Kidney (tissue), 13 donors: ENCODE measurements at regions not wholly inside any gene's neighbourhood (a gene's known extent, or its start where the extent isn't known, plus 50 kb on each side); places are given as distances from the start of the nearest gene placed in this dataset.

Experiments used
- DNase-seq, 5 donors: peaks; one replicate each; pipeline ENCODE4 v3.0.0-alpha.2; 2013 to 2020
- FAIRE-seq: peaks from 2 replicates; lab custom pipeline; 2012; peaks lifted over from hg19 to GRCh38; lab: Jason Lieb, UNC
- H3K27ac ChIP-seq, 2 donors: one replicate each; pipeline ENCODE4 v1.7.0; 2013; ENCODE audit warnings: low read depth in 2 of 2, low read length in 2 of 2, inconsistent platforms in 1 of 2
- H3K27me3 ChIP-seq: one replicate; pipeline ENCODE4 v1.7.1; 2013; ENCODE audit warnings: low read length, inconsistent platforms; ENCODE audit not compliant: control insufficient read depth, insufficient read depth
- H3K36me3 ChIP-seq, 3 donors: one replicate each; pipeline versions ENCODE4 v1.7.0 to v1.7.1; 2013; ENCODE audit warnings: low read length in 3 of 3, control low read depth in 1 of 3, inconsistent platforms in 1 of 3; ENCODE audit not compliant: insufficient read depth in 3 of 3, control insufficient read depth in 2 of 3
- H3K4me1 ChIP-seq, 3 donors: one replicate each; pipeline versions ENCODE4 v1.7.0 to v1.7.1; 2013; ENCODE audit warnings: low read length in 3 of 3, inconsistent platforms in 1 of 3, low read depth in 1 of 3; ENCODE audit not compliant: control insufficient read depth in 2 of 3, insufficient read depth in 2 of 3
- H3K4me3 ChIP-seq, 3 donors: one replicate each; pipeline versions ENCODE4 v1.7.0 to v1.8.1; 2013; ENCODE audit warnings: low read length in 3 of 3, control low read depth in 1 of 3, inconsistent platforms in 1 of 3
- H3K9ac ChIP-seq, 3 donors: one replicate each; pipeline versions ENCODE4 v1.7.0 to v1.7.1; 2013; ENCODE audit warnings: low read length in 3 of 3, control low read depth in 1 of 3, inconsistent platforms in 1 of 3
- H3K9me3 ChIP-seq, 3 donors: one replicate each; pipeline versions ENCODE4 v1.7.0 to v1.7.1; 2013; ENCODE audit warnings: low read length in 3 of 3, control low read depth in 1 of 3, inconsistent platforms in 1 of 3; ENCODE audit not compliant: control insufficient read depth in 2 of 3, insufficient read depth in 1 of 3
- intact Hi-C: fragments of 100-400 bp; cut with DNase I; formaldehyde crosslinking; loops from one replicate; pipeline ENCODE4 v1.11.1; 2022
- TF ChIP-seq, protein P1 (sequence below): IDR thresholded peaks from 3 replicates; pipeline ENCODE4 v1.5.1; 2012; ENCODE audit warnings: mild to moderate bottlenecking, moderate library complexity, borderline replicate concordance; ENCODE audit not compliant: insufficient read depth; ENCODE audit errors: extremely low read depth
- donor health status: control.
- donor health status: control.
- donor health status: control.
- donor health status: control.
- donor health status: control.
- donor health status: DM: yes; HTN: yes; CAD: no.
- donor health status: Normal renal cell carcinoma (clear cell type).

GRCh38 chr15:29637555-29637954, 184.7 kb downstream of the TJP1 start:
- H3K9me3 ChIP-seq, result no peaks in the 10 kb centered on the region
- no peaks in the 10 kb centered on the region for H3K27me3 ChIP-seq
- no peaks in the 10 kb centered on the region for H3K36me3 ChIP-seq
- H3K4me1 ChIP-seq, result no peaks in the 10 kb centered on the region
- H3K9ac ChIP-seq, result no peak overlapping the region
- TF ChIP-seq, protein P1, sequence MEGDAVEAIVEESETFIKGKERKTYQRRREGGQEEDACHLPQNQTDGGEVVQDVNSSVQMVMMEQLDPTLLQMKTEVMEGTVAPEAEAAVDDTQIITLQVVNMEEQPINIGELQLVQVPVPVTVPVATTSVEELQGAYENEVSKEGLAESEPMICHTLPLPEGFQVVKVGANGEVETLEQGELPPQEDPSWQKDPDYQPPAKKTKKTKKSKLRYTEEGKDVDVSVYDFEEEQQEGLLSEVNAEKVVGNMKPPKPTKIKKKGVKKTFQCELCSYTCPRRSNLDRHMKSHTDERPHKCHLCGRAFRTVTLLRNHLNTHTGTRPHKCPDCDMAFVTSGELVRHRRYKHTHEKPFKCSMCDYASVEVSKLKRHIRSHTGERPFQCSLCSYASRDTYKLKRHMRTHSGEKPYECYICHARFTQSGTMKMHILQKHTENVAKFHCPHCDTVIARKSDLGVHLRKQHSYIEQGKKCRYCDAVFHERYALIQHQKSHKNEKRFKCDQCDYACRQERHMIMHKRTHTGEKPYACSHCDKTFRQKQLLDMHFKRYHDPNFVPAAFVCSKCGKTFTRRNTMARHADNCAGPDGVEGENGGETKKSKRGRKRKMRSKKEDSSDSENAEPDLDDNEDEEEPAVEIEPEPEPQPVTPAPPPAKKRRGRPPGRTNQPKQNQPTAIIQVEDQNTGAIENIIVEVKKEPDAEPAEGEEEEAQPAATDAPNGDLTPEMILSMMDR, result no peak
- intact Hi-C loops, result no loop called here
- no peak for FAIRE-seq
- DNase-seq, result no peak
- H3K4me3 ChIP-seq, result no peak overlapping the region
- no peak overlapping the region for H3K27ac ChIP-seq

DNA sequence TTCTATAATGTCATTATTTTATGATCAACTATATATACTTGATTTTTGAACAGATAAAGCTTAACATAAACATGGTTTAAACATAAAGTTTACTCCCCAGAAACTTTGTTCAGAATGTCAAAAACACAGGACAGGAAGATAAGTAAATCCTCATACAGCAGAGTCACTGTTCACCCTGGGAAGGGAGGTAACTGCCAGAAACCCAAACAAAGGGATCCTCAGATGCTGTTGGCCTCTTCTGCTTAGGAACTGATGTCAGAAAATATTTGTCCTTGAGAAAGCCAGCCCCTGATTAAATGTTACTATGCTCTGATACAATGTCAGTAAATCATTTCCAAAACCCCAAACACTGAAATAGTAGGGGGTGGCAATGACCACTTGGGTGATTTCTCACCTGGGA, 185.3 kb downstream of the TJP1 start:
- Histone ChIP-seq H3K9ac (no peak overlapping the region), H3K27ac (no peak overlapping the region), H3K4me1 (no peaks in the 10 kb centered on the region), H3K4me3 (no peak overlapping the region), H3K36me3 (no peaks in the 10 kb centered on the region), H3K9me3 (no peaks in the 10 kb centered on the region), H3K27me3 (no peaks in the 10 kb centered on the region)
- intact Hi-C loops, result no loop called here
- FAIRE-seq (no peak), DNase-seq (no peak)
- TF ChIP-seq, protein P1, result no peak

- no peaks in the 10 kb centered on the region for H3K9me3 ChIP-seq
- no peak for FAIRE-seq
- DNase-seq, result peak in 3 of 5 donors; percentile 49 to 65 (median 49)
- no peak overlapping the region for H3K4me3 ChIP-seq
- intact Hi-C loops, result no loop called here
- H3K27me3 ChIP-seq, result no peaks in the 10 kb centered on the region
- TF ChIP-seq, protein P1, result no peak
- no peaks in the 10 kb centered on the region for H3K4me1 ChIP-seq
- no peak overlapping the region for H3K9ac ChIP-seq
- H3K27ac ChIP-seq, result no peak overlapping the region
- no peaks in the 10 kb centered on the region for H3K36me3 ChIP-seq
These were observed 186.1 kb downstream of the TJP1 start for GRCh38 chr15:29636140-29636539.

GRCh38 chr15:29635513-29636098, 186.7 kb downstream of the TJP1 start:
- DNase-seq (peak in 4 of 5 donors; percentile 60 to 78 (median 70)), FAIRE-seq (no peak)
- Histone ChIP-seq H3K27me3 (no peaks in the 10 kb centered on the region), H3K4me3 (no peak overlapping the region), H3K9me3 (no peaks in the 10 kb centered on the region), H3K36me3 (no peaks in the 10 kb centered on the region), H3K4me1 (no peaks in the 10 kb centered on the region), H3K27ac (no peak overlapping the region), H3K9ac (no peak overlapping the region)
- TF ChIP-seq, protein P1, result no peak
- intact Hi-C loops, result no loop called here
